Keratinocyte (primary cell): ENCODE measurements at regions not wholly inside any gene's neighbourhood (a gene's known extent, or its start where the extent isn't known, plus 50 kb on each side); places are given as distances from the start of the nearest gene placed in this dataset.

Source experiments
- DNase-seq: peaks from one replicate; pipeline ENCODE4 v3.0.0-alpha.2; 2011; ENCODE audit warnings: low read depth, missing footprints, low spot score
- FAIRE-seq: peaks from 2 replicates; lab custom pipeline; 2011; peaks lifted over from hg19 to GRCh38; lab: Jason Lieb, UNC
- H2AFZ ChIP-seq: 2 replicates; pipeline ENCODE4 v1.6.0; 2012; ENCODE audit warnings: low read length, control low read depth, inconsistent platforms; ENCODE audit not compliant: control insufficient read depth
- H3K27ac ChIP-seq: 2 replicates; pipeline ENCODE4 v1.5.1; 2011; ENCODE audit warnings: low read length; ENCODE audit not compliant: control insufficient read depth, insufficient read depth
- H3K27me3 ChIP-seq: 3 replicates; pipeline ENCODE4 v1.6.0; 2011; ENCODE audit warnings: low read length; ENCODE audit not compliant: control insufficient read depth, insufficient read depth; ENCODE audit errors: extremely low read depth
- H3K36me3 ChIP-seq, 2 experiments: 2 replicates in 1 of 2; 3 replicates in 1 of 2; pipeline ENCODE4 v1.5.1; 2011; ENCODE audit warnings: low read length in 2 of 2, mild to moderate bottlenecking in 1 of 2; ENCODE audit not compliant: control insufficient read depth in 2 of 2, insufficient read depth in 2 of 2; ENCODE audit errors: extremely low read depth in 1 of 2
- H3K4me1 ChIP-seq: 3 replicates; pipeline ENCODE4 v1.5.1; 2011; ENCODE audit warnings: low read length; ENCODE audit not compliant: control insufficient read depth, insufficient read depth; ENCODE audit errors: extremely low read depth
- H3K4me2 ChIP-seq: 3 replicates; pipeline ENCODE4 v1.6.0; 2011; ENCODE audit warnings: low read depth, low read length; ENCODE audit not compliant: control insufficient read depth, insufficient read depth; ENCODE audit errors: extremely low read depth
- H3K4me3 ChIP-seq, 3 experiments: fragments of 200-600 bp in 1 of 3; sonication (generic) in 1 of 3; 2 replicates in 2 of 3; 3 replicates in 1 of 3; pipeline ENCODE4 v1.5.1; 2011 to 2016; ENCODE audit warnings: low read length in 3 of 3, mild to moderate bottlenecking in 3 of 3, control low read depth in 2 of 3, inconsistent platforms in 1 of 3, low read depth in 1 of 3, mixed read lengths in 1 of 3, mixed run types in 1 of 3, moderate library complexity in 1 of 3; ENCODE audit not compliant: control insufficient read depth in 2 of 3, insufficient read depth in 2 of 3; ENCODE audit errors: extremely low read depth in 1 of 3
- H3K79me2 ChIP-seq: 2 replicates; pipeline ENCODE4 v1.6.0; 2012; ENCODE audit warnings: low read length; ENCODE audit not compliant: control insufficient read depth, insufficient read depth
- H3K9ac ChIP-seq: 3 replicates; pipeline ENCODE4 v1.6.0; 2011; ENCODE audit warnings: low read length; ENCODE audit not compliant: control insufficient read depth, insufficient read depth; ENCODE audit errors: extremely low read depth
- H3K9me1 ChIP-seq: 3 replicates; pipeline ENCODE4 v1.6.0; 2011; ENCODE audit warnings: low read length; ENCODE audit not compliant: control insufficient read depth, insufficient read depth; ENCODE audit errors: extremely low read depth
- H3K9me3 ChIP-seq: 2 replicates; pipeline ENCODE4 v1.5.1; 2012; ENCODE audit warnings: low read depth, low read length; ENCODE audit not compliant: control insufficient read depth
- H4K20me1 ChIP-seq: 3 replicates; pipeline ENCODE4 v1.6.0; 2011; ENCODE audit warnings: low read length; ENCODE audit not compliant: control insufficient read depth, insufficient read depth; ENCODE audit errors: extremely low read depth
- EZH2 ChIP-seq: IDR thresholded peaks from one replicate; pipeline ENCODE4 v1.6.1; 2012; ENCODE audit warnings: inconsistent platforms, mild to moderate bottlenecking, low read length, moderate library complexity
- dilution Hi-C: fragments of 300-500 bp; cut with MboI; formaldehyde crosslinking; loops from one replicate; pipeline ENCODE4 v1.7.0; 2020; ENCODE audit warnings: low sequenced_read_pairs; ENCODE audit not compliant: extremely low pct_ligation_motif_present
- TF ChIP-seq, protein P1 (sequence below), 3 experiments: IDR thresholded peaks in 1 of 3; conservative IDR thresholded peaks in 1 of 3; optimal IDR thresholded peaks in 1 of 3; 2 replicates in 2 of 3; 3 replicates in 1 of 3; pipeline versions ENCODE3 to v1.5.1; 2011; ENCODE audit warnings: low read length in 3 of 3, mild to moderate bottlenecking in 3 of 3, moderate library complexity in 2 of 3, control low read depth in 1 of 3, inconsistent platforms in 1 of 3; ENCODE audit not compliant: insufficient read depth in 2 of 3; ENCODE audit errors: extremely low read depth in 1 of 3

DNA sequence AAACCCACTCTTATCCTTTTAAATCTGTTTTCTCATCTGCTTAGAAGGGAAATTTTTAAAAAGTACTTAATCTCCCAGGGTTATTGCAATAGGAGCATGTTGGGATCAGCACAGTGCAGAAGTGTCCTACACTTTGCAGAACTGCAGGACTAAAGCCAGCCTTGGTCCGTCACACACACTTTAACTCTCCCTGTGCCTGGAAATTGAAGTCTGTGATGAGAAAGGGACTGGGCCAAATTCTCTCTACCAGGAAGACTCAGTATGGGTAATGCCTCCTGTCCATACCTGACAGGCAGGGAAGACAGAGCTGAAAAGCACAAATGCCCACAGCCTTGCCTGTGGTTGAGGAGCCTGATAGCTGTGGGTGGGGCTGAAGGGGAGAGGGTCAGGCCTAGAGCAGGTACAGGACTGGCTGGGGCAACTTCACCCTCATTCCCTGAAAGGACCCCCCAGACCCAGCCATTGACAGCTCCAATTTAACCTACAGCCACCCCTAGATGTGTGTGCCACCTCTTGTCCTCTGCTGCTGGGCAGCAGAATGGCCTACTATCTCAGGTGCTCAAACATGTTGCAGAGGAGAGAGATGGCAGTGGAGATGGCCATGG is 377.2 kb upstream of the KLHL29 start:
- H3K4me1 ChIP-seq, result no peaks in the 10 kb centered on the region
- H3K4me3 ChIP-seq, result no peak overlapping the region
- no peaks in the 10 kb centered on the region for H3K27me3 ChIP-seq
- H2AFZ ChIP-seq, result no peak overlapping the region
- H3K79me2 ChIP-seq, result no peaks in the 10 kb centered on the region
- H3K4me2 ChIP-seq, result no peak overlapping the region
- TF ChIP-seq, protein P1, sequence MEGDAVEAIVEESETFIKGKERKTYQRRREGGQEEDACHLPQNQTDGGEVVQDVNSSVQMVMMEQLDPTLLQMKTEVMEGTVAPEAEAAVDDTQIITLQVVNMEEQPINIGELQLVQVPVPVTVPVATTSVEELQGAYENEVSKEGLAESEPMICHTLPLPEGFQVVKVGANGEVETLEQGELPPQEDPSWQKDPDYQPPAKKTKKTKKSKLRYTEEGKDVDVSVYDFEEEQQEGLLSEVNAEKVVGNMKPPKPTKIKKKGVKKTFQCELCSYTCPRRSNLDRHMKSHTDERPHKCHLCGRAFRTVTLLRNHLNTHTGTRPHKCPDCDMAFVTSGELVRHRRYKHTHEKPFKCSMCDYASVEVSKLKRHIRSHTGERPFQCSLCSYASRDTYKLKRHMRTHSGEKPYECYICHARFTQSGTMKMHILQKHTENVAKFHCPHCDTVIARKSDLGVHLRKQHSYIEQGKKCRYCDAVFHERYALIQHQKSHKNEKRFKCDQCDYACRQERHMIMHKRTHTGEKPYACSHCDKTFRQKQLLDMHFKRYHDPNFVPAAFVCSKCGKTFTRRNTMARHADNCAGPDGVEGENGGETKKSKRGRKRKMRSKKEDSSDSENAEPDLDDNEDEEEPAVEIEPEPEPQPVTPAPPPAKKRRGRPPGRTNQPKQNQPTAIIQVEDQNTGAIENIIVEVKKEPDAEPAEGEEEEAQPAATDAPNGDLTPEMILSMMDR (optimal IDR thresholded peaks at IDR 0.05 in 1 of 3, IDR thresholded peaks at IDR 0.05 in 1 of 3, conservative IDR thresholded peaks at IDR 0.05 in 1 of 3; ENCODE audit: extremely low read depth in 1 of 3, insufficient read depth in 2 of 3, low read length in 3 of 3), result no peak
- no peak for TF ChIP-seq EZH2
- no peaks in the 10 kb centered on the region for H3K9me1 ChIP-seq
- DNase-seq (no peak), FAIRE-seq (no peak)
- no peak overlapping the region for H3K27ac ChIP-seq
- H3K9me3 ChIP-seq, result no peaks in the 10 kb centered on the region
- no peak overlapping the region for H3K9ac ChIP-seq
- dilution Hi-C loops, result no loop called here
- H4K20me1 ChIP-seq, result no peaks in the 10 kb centered on the region
- H3K36me3 ChIP-seq, result no peaks in the 10 kb centered on the region

DNA sequence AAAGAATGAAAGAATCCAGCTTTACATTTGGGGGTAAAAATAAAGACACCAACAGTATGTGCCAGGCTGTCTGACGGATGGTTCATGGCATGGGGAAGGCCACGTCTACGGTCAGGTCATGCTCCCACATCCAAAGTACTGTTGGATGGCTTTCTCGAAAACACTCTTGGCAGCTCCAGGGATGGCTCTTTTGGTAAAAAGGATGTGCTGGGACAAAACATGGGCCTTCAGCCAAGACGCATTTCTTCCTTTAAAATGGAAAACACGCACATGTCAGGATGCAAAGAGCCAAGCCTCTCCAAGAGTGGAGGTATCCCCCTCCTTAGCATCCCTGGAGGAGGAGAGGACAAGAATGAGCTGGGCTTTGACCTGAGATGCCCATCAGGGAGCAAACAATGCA is 376.5 kb upstream of the KLHL29 start:
- H3K27ac ChIP-seq, result no peak overlapping the region

GRCh38 chr2:23008951-23009350 is 376.0 kb upstream of the KLHL29 start:
- H4K20me1 ChIP-seq, result no peaks in the 10 kb centered on the region
- H3K4me2 ChIP-seq, result no peak overlapping the region
- no peaks in the 10 kb centered on the region for H3K4me1 ChIP-seq
- no peaks in the 10 kb centered on the region for H3K27me3 ChIP-seq
- TF ChIP-seq, protein P1 (optimal IDR thresholded peaks at IDR 0.05 in 1 of 3, IDR thresholded peaks at IDR 0.05 in 1 of 3, conservative IDR thresholded peaks at IDR 0.05 in 1 of 3; ENCODE audit: extremely low read depth in 1 of 3, insufficient read depth in 2 of 3, low read length in 3 of 3), result no peak
- TF ChIP-seq EZH2, result no peak
- no peak overlapping the region for H3K27ac ChIP-seq
- no peaks in the 10 kb centered on the region for H3K79me2 ChIP-seq
- H3K9ac ChIP-seq, result no peak overlapping the region
- FAIRE-seq, result no peak
- no peak overlapping the region for H3K4me3 ChIP-seq
- no peaks in the 10 kb centered on the region for H3K9me1 ChIP-seq
- H3K9me3 ChIP-seq, result no peaks in the 10 kb centered on the region
- H3K36me3 ChIP-seq, result no peaks in the 10 kb centered on the region
- no peak for DNase-seq
- dilution Hi-C loops, result no loop called here
- no peak overlapping the region for H2AFZ ChIP-seq

More for the DNA sequence above, 376.5 kb upstream of the KLHL29 start:
- Histone ChIP-seq H3K9me1 (no peaks in the 10 kb centered on the region), H3K79me2 (no peaks in the 10 kb centered on the region), H3K4me3 (no peak overlapping the region), H3K36me3 (no peaks in the 10 kb centered on the region), H4K20me1 (no peaks in the 10 kb centered on the region), H3K4me1 (no peaks in the 10 kb centered on the region), H3K27me3 (no peaks in the 10 kb centered on the region), H2AFZ (no peak overlapping the region), H3K4me2 (no peak overlapping the region), H3K9me3 (no peaks in the 10 kb centered on the region), H3K9ac (no peak overlapping the region)
- TF ChIP-seq EZH2, result no peak
- FAIRE-seq (no peak), DNase-seq (no peak)
- dilution Hi-C loops, result no loop called here
